ENCODE measurements at regions not wholly inside any gene's neighbourhood (a gene's known extent, or its start where the extent isn't known, plus 50 kb on each side); places are given as distances from the start of the nearest gene placed in this dataset.

DNA sequence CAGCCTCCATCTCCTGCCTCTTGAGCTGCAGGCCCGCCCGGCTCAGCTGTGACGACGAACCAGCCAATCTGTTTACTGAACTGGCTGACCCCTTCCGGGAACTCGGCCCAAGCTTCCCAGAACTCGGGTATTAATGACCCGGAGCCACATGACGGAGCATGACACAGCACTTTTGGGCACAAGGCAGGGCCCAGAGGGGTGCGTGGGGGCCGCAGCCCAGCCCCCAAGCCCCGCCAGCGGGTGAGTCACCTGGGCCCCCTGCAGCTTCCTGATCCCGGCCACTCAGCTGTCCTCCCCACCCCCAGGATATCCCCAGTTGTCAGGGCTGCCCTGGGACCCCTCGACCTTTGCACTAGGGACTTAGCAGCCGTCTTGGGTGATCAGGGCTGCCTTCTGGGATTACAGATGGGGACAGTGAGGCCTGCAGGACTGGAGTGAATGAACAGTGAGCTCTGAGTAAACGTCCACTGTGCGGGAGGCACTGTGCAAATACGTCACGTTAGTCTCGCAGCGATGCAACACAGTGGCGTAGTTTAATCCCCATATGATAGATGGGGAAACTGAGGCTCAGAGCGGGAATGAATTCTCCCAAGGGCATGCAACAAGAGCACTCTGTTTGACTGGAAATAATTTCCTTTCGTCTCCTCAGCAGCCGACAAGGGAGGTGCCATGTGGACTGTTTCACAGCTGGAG is 102.1 kb downstream of the CEBPB start:
- Histone ChIP-seq H3K27me3 (ENCODE audit: control insufficient read depth in 2 of 2, insufficient read depth in 2 of 2, low read length in 2 of 2) (no peaks in the 10 kb centered on the region), H3K4me1 (ENCODE audit: control insufficient read depth in 2 of 2, insufficient read depth in 2 of 2, low read length in 2 of 2) (no peaks in the 10 kb centered on the region), H3K36me3 (ENCODE audit: control insufficient read depth in 2 of 3, insufficient read depth in 3 of 3, low read length in 3 of 3) (no peaks in the 10 kb centered on the region), H3K27ac (ENCODE audit: low read depth, low read length) (no peak overlapping the region), H3K4me3 (ENCODE audit: low read length) (no peak overlapping the region), H3K9me3 (ENCODE audit: control insufficient read depth in 2 of 3, low read length in 3 of 3) (no peaks in the 10 kb centered on the region)
- Mint-ChIP-seq H3K27ac (no peak overlapping the region), H3K4me1 (peaks cover 0 to 26% (median 4%) of the 10 kb centered on the region in 7 donors), H3K36me3 (no peaks in the 10 kb centered on the region), H3K4me3 (no peak overlapping the region), H3K27me3 (peaks cover 0 to 16% (median 4%) of the 10 kb centered on the region in 5 donors), H3K9me3 (no peaks in the 10 kb centered on the region)
- peak; percentile 75 for ATAC-seq
- CTCF ChIA-PET = no interaction called here
- no peak for DNase-seq
- POLR2A ChIA-PET = no interaction called here
- intact Hi-C loops (cut with micrococcal nuclease) = no loop called here

DNA sequence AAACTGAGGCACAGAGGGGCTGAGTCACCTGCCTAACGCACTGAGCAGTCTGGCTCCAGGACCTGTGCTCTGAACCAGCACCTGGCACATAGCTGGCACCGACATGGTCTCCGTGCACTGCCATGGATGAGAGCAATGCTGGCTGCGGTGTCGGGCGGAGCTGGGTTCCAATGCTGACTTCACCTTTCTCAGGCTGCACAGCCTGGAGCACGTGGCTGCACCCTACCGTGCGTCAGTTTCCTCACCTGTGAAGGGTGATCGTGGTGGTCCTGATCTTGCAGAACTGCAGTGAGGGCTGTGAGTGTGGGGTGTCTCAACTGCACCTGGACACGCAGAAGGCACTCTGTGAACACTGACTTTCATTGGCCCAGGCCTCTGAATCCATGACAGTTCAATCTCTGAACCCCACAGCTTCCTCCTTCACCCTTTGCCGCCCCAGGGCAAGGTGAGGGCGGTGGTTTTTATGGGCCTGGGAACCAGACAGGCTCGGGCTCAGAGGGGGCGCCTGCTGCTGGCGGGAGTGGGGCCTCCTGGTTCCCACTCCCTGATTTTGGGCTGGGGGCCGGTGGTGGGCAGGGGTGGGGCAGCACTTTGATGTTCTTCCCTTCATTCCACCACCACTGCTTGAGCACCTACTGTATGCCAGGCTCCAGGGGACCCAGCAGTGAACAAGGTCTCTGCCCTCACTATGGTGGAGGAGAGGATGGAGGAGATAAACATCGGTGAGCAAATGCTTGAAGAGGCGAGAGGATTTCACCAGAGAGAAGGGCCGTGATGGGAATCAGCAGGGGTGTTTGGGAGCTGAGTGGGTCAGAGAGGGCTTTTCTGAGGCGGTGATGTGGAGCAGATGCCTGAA is 102.9 kb downstream of the CEBPB start:
- no peaks in the 10 kb centered on the region for H3K36me3 ChIP-seq (ENCODE audit: control insufficient read depth in 2 of 3, insufficient read depth in 3 of 3, low read length in 3 of 3)
- intact Hi-C loops (cut with micrococcal nuclease) = no loop called here
- DNase-seq = no peak
- H3K27ac ChIP-seq (ENCODE audit: low read depth, low read length) = no peak overlapping the region
- Mint-ChIP-seq H3K27ac (no peak overlapping the region), H3K4me3 (no peak overlapping the region), H3K27me3 (peaks cover 0 to 12% (median 5%) of the 10 kb centered on the region in 5 donors), H3K9me3 (peaks cover 0 to 1% (median 0%) of the 10 kb centered on the region in 11 donors), H3K36me3 (no peaks in the 10 kb centered on the region), H3K4me1 (peaks cover 6 to 33% (median 10%) of the 10 kb centered on the region in 7 donors)
- no peak overlapping the region for H3K4me3 ChIP-seq (ENCODE audit: low read length)
- H3K4me1 ChIP-seq (ENCODE audit: control insufficient read depth in 2 of 2, insufficient read depth in 2 of 2, low read length in 2 of 2) = no peaks in the 10 kb centered on the region
- no peaks in the 10 kb centered on the region for H3K27me3 ChIP-seq (ENCODE audit: control insufficient read depth in 2 of 2, insufficient read depth in 2 of 2, low read length in 2 of 2)
- H3K9me3 ChIP-seq (ENCODE audit: control insufficient read depth in 2 of 3, low read length in 3 of 3) = no peaks in the 10 kb centered on the region
- CTCF ChIA-PET = no interaction called here
- POLR2A ChIA-PET = no interaction called here
- ATAC-seq = no peak

- no peak overlapping the region for H3K4me3 ChIP-seq (ENCODE audit: low read length)
- CTCF ChIA-PET = no interaction called here
- no peaks in the 10 kb centered on the region for H3K9me3 ChIP-seq (ENCODE audit: control insufficient read depth in 2 of 3, low read length in 3 of 3)
- H3K27me3 ChIP-seq (ENCODE audit: control insufficient read depth in 2 of 2, insufficient read depth in 2 of 2, low read length in 2 of 2) = no peaks in the 10 kb centered on the region
- H3K4me1 ChIP-seq (ENCODE audit: control insufficient read depth in 2 of 2, insufficient read depth in 2 of 2, low read length in 2 of 2) = no peaks in the 10 kb centered on the region
- Mint-ChIP-seq H3K27ac (no peak overlapping the region), H3K4me1 (peaks cover 6 to 34% (median 10%) of the 10 kb centered on the region in 7 donors), H3K4me3 (no peak overlapping the region), H3K27me3 (peaks cover 0 to 8% (median 5%) of the 10 kb centered on the region in 5 donors), H3K36me3 (no peaks in the 10 kb centered on the region), H3K9me3 (peaks cover 0 to 1% (median 0%) of the 10 kb centered on the region in 11 donors)
- H3K36me3 ChIP-seq (ENCODE audit: control insufficient read depth in 2 of 3, insufficient read depth in 3 of 3, low read length in 3 of 3) = no peaks in the 10 kb centered on the region
- no peak overlapping the region for H3K27ac ChIP-seq (ENCODE audit: low read depth, low read length)
- POLR2A ChIA-PET = no interaction called here
- intact Hi-C loops (cut with micrococcal nuclease) = no loop called here
- DNase-seq (no peak), ATAC-seq (no peak)
These were observed 103.8 kb downstream of the CEBPB start for GRCh38 chr20:50294164-50295088.

- intact Hi-C loops (cut with micrococcal nuclease) = no loop called here
- no peak overlapping the region for H3K4me3 Mint-ChIP-seq
- Histone ChIP-seq H3K27me3 (ENCODE audit: control insufficient read depth in 2 of 2, insufficient read depth in 2 of 2, low read length in 2 of 2) (no peaks in the 10 kb centered on the region), H3K4me3 (ENCODE audit: low read length) (no peak overlapping the region), H3K4me1 (ENCODE audit: control insufficient read depth in 2 of 2, insufficient read depth in 2 of 2, low read length in 2 of 2) (no peaks in the 10 kb centered on the region), H3K9me3 (ENCODE audit: control insufficient read depth in 2 of 3, low read length in 3 of 3) (no peaks in the 10 kb centered on the region), H3K36me3 (ENCODE audit: control insufficient read depth in 2 of 3, insufficient read depth in 3 of 3, low read length in 3 of 3) (no peaks in the 10 kb centered on the region), H3K27ac (ENCODE audit: low read depth, low read length) (no peak overlapping the region)
- DNase-seq = no peak
- H3K9me3 Mint-ChIP-seq = peaks cover 0 to 2% (median 0%) of the 10 kb centered on the region in 11 donors
- peaks cover 6 to 34% (median 10%) of the 10 kb centered on the region in 7 donors for H3K4me1 Mint-ChIP-seq
- H3K27ac Mint-ChIP-seq = no peak overlapping the region
- ChIA-PET CTCF (no interaction called here), POLR2A (no interaction called here)
- no peak for ATAC-seq
- peaks cover 0 to 8% (median 5%) of the 10 kb centered on the region in 5 donors for H3K27me3 Mint-ChIP-seq
- no peaks in the 10 kb centered on the region for H3K36me3 Mint-ChIP-seq
These were observed 104.7 kb downstream of the CEBPB start for GRCh38 chr20:50295345-50295744.

DNA sequence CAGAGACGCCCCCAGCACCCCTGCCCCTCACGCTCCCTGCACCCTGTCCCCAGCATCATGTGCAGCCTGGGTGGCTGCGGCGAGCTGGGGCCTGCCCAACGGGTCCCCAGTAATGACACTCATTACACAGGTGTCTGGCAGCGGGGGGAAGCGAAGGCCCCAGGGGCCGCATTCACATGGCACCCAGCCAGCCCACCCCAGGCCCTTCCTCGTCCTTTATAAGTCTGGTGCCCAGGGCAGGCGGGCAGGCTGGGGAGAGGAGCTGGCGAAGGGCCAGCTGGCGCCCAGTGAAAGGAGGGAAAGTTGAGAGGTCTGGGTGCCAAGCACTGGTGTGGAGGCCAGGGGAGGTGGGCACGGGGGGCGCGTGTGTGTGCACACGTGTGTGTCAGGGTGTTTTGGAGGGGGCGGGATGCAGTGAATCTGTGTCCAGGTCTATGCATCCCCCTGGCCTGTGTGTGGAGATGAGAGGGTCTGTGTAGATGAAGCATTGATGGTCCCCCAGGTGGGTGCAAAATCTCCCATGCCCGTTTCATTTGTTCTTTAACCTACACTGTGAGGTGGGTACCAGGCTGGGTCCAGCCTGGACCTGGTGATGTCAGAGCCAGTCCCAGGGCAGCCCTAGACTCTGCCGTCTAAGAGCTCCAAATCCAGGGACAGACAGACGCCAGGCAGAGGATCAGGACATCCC is 105.3 kb downstream of the CEBPB start:
- Histone ChIP-seq H3K9me3 (ENCODE audit: control insufficient read depth in 2 of 3, low read length in 3 of 3) (no peaks in the 10 kb centered on the region), H3K36me3 (ENCODE audit: control insufficient read depth in 2 of 3, insufficient read depth in 3 of 3, low read length in 3 of 3) (no peaks in the 10 kb centered on the region), H3K27ac (ENCODE audit: low read depth, low read length) (no peak overlapping the region), H3K4me1 (ENCODE audit: control insufficient read depth in 2 of 2, insufficient read depth in 2 of 2, low read length in 2 of 2) (no peaks in the 10 kb centered on the region), H3K4me3 (ENCODE audit: low read length) (no peak overlapping the region), H3K27me3 (ENCODE audit: control insufficient read depth in 2 of 2, insufficient read depth in 2 of 2, low read length in 2 of 2) (no peaks in the 10 kb centered on the region)
- H3K36me3 Mint-ChIP-seq = no peaks in the 10 kb centered on the region
- ChIA-PET CTCF (no interaction called here), POLR2A (interaction anchor here (1.4 kb wide), 1 partner anchor 102 kb away, joined by 3 read pairs; no protein-coding TSS in a partner anchor)
- H3K27me3 Mint-ChIP-seq = peaks cover 0 to 6% (median 5%) of the 10 kb centered on the region in 5 donors
- ATAC-seq = no peak
- DNase-seq = no peak
- H3K4me1 Mint-ChIP-seq = peaks cover 6 to 34% (median 10%) of the 10 kb centered on the region in 7 donors
- H3K9me3 Mint-ChIP-seq = peaks cover 0 to 3% (median 0%) of the 10 kb centered on the region in 11 donors
- intact Hi-C loops (cut with micrococcal nuclease) = loop anchor here in 1 of 2 donors (2.0 kb wide), 1 partner anchor 43 kb away; no protein-coding TSS in a partner anchor
- H3K27ac Mint-ChIP-seq = no peak overlapping the region
- H3K4me3 Mint-ChIP-seq = no peak overlapping the region
